Epithelial cell of proximal tubule (primary cell): ENCODE measurements at regions not wholly inside any gene's neighbourhood (a gene's known extent, or its start where the extent isn't known, plus 50 kb on each side); places are given as distances from the start of the nearest gene placed in this dataset.
A peak's percentile ranks its signal among the peaks of the same experiment; 100 is the strongest.

Experiments
- DNase-seq: peaks from one replicate; pipeline ENCODE4 v3.0.0-alpha.2; 2011; ENCODE audit warnings: low read depth
- H3K4me3 ChIP-seq: 2 replicates; pipeline ENCODE4 v1.5.1; 2011; ENCODE audit warnings: low read depth, mild to moderate bottlenecking, low read length
- CTCF ChIP-seq: conservative IDR thresholded peaks from 2 replicates; pipeline ENCODE4 v1.5.1; 2012; ENCODE audit warnings: low read depth, mild to moderate bottlenecking, low read length

GRCh38 chr6:94049001-94049400 lies 629.6 kb upstream of the EPHA7 start:
- no peak for TF ChIP-seq CTCF
- no peak for DNase-seq
- H3K4me3 ChIP-seq, result no peak overlapping the region

GRCh38 chr6:94045099-94045829 lies 625.9 kb upstream of the EPHA7 start:
- TF ChIP-seq CTCF, result no peak
- DNase-seq, result peak; percentile 41
- peak overlapping the region; percentile 9 for H3K4me3 ChIP-seq

- no peak for DNase-seq
- no peak for TF ChIP-seq CTCF
- H3K4me3 ChIP-seq, result no peak overlapping the region
Observed at GRCh38 chr6:94041945-94042709, 622.8 kb upstream of the EPHA7 start.

- no peak for TF ChIP-seq CTCF
- no peak for DNase-seq
Observed at GRCh38 chr6:94036024-94036423, 616.7 kb upstream of the EPHA7 start.

GRCh38 chr6:94027374-94027773 lies 608.0 kb upstream of the EPHA7 start:
- no peak for TF ChIP-seq CTCF
- DNase-seq, result no peak

More at GRCh38 chr6:94036024-94036423, 616.7 kb upstream of the EPHA7 start:
- H3K4me3 ChIP-seq, result no peak overlapping the region

GRCh38 chr6:94026575-94026974 lies 607.2 kb upstream of the EPHA7 start:
- no peak overlapping the region for H3K4me3 ChIP-seq
- no peak for DNase-seq

More at GRCh38 chr6:94027374-94027773, 608.0 kb upstream of the EPHA7 start:
- no peak overlapping the region for H3K4me3 ChIP-seq

More at GRCh38 chr6:94026575-94026974, 607.2 kb upstream of the EPHA7 start:
- no peak for TF ChIP-seq CTCF
